ENCODE measurements at regions not wholly inside any gene's neighbourhood (a gene's known extent, or its start where the extent isn't known, plus 50 kb on each side); places are given as distances from the start of the nearest gene placed in this dataset.

DNA sequence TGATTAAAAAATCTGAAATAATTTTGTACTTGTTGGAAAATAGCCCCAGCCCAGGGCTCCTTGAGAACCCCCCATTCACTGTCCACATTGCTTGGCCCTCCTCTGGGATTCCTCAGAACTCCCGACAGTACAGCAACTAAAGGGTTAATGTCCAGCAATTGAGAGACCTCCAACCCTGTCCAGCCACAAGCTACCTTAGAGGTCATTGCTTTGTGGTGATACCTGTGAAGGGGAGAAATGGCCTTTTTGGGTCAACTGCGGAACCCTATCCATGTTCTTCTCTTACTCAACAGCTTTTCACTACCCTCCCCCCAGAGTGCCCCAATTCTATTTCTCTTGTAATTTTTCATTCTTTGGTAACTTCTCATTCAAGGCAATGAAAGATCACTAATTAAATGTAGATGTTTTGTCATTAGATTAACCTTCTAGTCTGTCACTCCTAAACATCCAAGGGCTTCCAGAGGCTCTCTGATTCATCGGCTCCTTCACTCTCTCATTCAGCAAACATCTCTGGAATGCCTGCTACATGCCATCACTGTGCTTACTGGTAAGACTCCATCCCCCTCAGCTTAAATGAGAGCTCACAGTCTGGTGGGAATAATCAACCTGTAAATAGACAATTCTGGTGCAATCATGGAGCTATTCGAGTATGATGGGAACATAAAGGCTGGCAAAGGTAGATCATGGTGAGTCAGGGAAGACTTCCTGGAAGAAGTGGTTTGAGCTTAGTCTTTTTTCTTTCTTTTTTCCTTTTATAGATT, 241.4 kb upstream of the PGRMC2 start:
- DNase-seq (ENCODE audit: low spot score), result peak; percentile 79

DNA sequence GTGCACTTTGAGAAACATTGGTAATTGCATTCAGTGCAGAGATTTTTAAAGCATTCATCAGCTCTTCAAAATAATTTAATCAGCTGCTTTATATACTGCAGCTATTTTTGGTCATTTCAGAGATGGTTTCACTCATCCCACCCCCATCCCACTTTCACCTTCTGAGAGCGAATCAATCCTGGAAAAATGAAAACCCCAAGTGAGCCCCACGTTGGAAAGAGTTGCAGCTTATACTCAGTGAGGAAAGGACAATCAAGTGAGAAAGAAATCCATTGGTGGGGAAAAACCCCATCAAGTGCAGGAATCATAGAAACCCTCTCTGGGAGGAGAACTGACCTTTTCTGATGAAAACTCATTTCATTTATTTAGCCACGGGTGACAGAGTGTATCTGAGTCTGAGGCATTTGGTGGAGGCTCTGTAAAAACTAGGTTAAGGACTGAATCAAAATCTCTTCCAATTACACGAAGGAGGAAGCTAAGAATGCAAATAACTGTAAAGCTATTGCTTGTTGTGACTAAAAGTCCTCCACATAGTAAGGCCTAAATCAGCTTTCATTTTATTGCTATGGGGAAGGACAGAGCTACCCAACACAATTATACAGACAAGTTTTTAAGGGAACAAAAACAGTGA, 240.4 kb upstream of the PGRMC2 start:
- no peak for DNase-seq (ENCODE audit: low spot score)

- no peak for DNase-seq (ENCODE audit: low spot score)
These were observed 239.7 kb upstream of the PGRMC2 start for GRCh38 chr4:128527351-128527750.

DNA sequence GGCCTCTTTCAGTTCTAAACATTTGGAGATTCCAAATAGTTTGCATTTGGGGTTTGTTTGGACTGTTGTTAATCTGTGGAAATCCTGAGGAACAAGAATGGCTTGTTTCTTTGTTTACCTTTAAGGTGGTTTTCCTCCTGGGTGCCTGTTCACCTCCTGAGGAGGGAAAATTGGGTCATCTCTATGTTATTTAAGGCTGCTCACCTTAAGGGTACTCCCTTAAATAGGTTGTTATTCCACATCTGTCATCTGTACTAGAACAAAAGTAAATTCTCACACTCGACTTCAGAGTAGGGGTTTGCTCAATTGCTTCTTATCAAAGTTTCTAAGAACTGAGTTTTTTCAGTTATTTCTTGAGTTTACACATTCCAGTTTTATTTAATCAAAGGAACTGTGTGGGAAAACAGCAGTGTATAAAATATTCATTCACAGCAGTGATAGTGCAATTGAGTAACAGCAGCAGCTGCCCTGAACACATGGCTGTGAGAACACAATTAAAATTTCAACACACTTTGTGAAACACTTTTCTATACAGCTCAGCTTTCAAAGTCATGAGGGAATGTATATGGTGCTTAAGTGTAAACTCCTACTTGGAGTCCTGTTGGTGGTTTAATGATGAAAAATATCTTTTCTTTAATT, 238.5 kb upstream of the PGRMC2 start:
- DNase-seq (ENCODE audit: low spot score), result no peak

GRCh38 chr4:128525387-128525786, 237.8 kb upstream of the PGRMC2 start:
- DNase-seq (ENCODE audit: low spot score), result peak; percentile 49

DNA sequence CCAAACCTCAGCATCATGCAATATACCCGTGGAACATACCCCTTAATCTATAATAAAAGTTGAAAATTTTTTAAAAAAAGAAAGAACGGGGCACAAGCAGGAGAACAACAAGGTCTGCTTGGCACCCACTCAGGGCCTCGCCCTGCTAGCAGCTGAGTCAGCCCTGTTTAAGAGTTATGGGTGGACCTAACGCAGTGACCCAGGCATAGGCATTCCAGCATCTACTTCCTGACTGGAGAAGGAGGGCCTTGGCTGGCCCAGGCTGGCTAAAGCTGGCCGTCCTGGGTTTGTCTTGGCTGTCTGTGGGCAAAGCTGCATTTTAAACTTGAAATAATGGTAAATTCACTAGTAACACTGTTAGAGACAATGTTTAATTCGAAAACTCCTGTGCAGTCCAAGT, 236.7 kb upstream of the PGRMC2 start:
- no peak for DNase-seq (ENCODE audit: low spot score)

GRCh38 chr4:128521648-128522111, 234.1 kb upstream of the PGRMC2 start:
- DNase-seq (ENCODE audit: low spot score), result peak; percentile 26

- no peak for DNase-seq (ENCODE audit: low spot score)
These were observed 233.5 kb upstream of the PGRMC2 start for GRCh38 chr4:128521156-128521555.

- DNase-seq (ENCODE audit: low spot score), result no peak
These were observed 231.7 kb upstream of the PGRMC2 start for GRCh38 chr4:128519163-128519830.

DNA sequence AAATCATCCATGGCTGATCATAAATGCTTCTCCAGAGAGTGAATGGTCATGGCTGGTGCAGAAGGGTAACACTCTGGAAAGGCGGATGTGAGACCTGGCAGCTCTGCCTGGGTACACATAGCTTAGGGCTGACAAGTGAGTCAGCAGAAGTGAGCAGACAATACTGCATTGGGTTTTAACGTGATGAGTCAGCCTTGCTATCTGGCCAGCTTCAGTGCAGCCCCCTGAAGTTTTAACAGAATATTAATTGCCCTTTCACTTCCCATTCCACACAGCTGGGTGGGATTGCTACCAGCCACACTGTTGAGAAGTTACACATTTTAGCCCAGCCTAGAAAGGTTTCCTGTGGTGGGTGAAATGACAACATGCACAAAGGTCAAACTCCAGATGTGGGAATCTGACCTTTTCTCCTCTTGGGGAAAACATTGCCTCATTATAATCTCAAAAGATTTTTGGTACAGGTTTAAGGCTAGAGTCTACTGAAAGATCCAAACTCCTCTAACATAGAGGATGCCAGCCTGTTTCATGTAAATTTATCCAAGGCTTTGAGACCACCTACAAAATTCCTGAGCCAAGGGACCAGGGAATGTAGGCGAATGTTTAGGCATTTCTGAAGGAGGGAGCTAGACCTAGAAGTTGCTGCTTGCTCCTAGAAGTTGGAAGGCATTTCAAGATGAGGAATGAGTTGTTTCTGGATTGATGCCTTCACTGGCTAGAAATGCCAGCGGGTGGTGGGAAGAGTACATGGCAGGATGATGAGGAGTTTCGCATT, 230.3 kb upstream of the PGRMC2 start:
- DNase-seq (ENCODE audit: low spot score), result peak; percentile 99

- peak; percentile 27 for DNase-seq (ENCODE audit: low spot score)
These were observed 229.6 kb upstream of the PGRMC2 start for GRCh38 chr4:128517096-128517738.

DNA sequence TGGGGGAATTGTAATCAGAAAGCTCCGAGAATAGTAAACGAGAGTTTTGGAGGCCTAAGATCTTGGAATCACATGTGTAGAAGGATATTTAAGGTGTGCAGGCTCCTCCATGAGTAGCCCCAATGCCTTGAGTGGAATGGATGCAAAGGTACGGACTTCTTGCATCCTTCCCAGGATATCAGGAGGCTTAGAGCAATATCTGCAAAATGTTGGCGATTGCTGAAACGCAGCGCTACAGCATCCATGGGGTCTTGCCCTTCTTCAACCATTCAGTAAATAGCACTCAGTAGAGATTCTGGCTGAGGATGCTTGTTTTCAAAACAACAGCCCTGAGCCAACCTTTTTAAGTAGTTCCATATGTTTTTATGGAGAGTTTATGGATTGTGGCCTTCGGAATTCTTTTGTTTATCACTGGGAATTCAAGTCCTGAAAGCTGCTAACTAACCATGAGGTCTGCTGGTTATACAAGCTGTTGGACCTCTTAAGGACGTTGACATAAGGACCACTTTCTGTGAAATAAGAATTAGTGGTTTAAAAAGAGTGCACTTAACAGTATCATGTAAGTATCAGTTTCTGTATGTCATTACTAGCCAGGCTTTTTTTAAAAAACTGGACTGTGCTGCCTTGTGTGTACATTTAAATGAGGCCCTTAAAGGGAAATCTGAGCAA, 228.8 kb upstream of the PGRMC2 start:
- DNase-seq (ENCODE audit: low spot score), result no peak

GRCh38 chr4:128513664-128514484, 226.3 kb upstream of the PGRMC2 start:
- no peak for DNase-seq (ENCODE audit: low spot score)

- no peak for DNase-seq (ENCODE audit: low spot score)
These were observed 225.2 kb upstream of the PGRMC2 start for GRCh38 chr4:128512767-128513322.

DNA sequence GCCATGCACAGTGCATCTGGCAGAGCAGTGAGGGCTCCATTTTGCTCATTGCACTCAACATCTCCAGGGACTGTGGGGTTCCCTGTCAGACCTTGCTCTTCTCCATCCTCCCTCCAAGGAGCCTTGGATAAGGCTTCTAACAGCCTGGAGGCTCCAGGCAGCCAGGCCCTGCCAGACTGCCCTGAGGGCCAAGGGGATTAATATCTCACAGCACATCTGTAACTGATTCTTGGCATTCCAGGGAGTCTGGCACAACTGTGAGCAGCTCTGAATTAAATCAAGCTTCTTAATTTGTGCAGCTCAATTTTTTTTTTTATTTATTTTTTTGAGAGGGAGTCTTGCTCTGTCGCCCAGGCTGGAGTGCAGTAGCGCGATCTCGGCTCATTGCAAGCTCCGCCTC, 224.5 kb upstream of the PGRMC2 start:
- DNase-seq (ENCODE audit: low spot score), result no peak

DNA sequence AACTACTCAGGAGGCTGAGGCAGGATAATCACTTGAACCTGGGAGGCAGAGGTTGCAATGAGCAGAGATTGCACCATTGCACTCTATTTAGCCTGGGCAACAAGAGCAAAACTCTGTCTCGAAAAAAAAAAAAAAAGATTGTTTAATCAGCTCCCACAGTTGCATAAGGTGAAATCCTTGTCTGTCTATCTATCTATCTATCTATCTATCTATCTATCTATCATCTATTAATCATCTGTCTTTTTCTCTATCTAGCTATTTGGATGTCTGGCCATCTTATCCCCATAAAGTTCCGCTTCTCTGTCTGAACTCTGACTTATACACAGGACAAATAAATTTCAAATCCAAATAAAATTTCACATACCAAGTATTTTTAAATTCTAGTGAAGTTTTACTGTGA, 223.2 kb upstream of the PGRMC2 start:
- no peak for DNase-seq (ENCODE audit: low spot score)

DNA sequence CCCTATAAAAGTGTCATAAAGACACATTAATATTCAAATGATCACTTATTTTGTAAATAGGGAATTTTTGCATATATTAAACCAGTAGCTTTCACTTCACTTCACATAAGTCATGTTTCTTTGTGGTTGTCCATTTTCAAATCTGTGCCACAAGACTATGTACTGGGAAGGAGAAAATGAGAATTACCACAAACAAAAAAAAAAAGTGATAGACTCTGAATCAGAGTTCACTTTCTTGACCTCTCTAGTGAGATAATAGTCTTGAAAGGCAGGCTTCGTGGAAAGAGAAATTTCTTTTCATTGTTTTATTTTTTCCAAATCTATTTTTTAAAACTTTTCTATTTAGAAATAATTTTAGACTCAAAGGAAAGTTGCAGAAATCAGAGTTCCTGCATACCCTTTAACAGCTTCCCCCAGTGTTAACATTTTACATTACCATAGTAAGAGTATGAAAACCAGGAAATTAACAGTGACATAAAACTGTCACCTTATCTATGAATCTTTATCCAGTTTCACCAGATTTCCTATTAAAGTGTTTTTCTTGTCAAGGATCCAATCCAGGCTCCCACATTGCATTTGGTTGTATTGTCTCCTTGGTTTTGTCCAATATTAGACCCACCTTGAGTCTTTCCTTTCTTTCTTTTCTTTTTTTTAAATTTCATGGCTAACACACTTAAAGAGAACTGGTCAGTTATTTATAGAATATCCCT, 215.4 kb upstream of the PGRMC2 start:
- DNase-seq (ENCODE audit: low spot score), result no peak

DNA sequence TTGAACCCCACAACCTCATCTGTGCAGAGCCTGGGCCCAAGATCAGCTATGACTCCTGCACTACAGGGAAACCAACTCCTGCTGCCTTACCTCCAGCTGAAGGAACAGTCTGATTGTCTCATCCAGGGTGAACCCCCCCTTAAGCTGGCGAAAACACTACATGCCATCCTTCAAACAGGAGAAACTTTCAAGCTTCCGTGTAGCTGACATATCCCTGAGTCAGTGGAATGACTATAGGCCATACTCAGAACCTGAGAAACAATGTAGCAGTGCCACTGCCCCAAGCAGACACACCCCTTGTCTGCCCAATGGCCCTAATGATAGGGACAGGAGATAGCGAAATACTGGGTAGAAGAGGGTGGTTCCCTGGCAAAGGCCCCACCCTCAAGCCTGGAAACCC, 213.6 kb upstream of the PGRMC2 start:
- no peak for DNase-seq (ENCODE audit: low spot score)

Measured in kidney capillary endothelial cell (primary cell).